OCI-LY1 (cell line): ENCODE measurements at regions not wholly inside any gene's neighbourhood (a gene's known extent, or its start where the extent isn't known, plus 50 kb on each side); places are given as distances from the start of the nearest gene placed in this dataset.

Source experiments
- H2AFZ ChIP-seq: fragments of 200-600 bp; sonication (generic), shearing (Covaris generic); 2 replicates; pipeline ENCODE4 v1.6.0; 2014; ENCODE audit warnings: antibody characterized with exemption, mild to moderate bottlenecking, low read length
- H3F3A ChIP-seq: fragments of 200-600 bp; sonication (generic), shearing (Covaris generic); 2 replicates; pipeline ENCODE4 v1.6.0; 2014; ENCODE audit warnings: mild to moderate bottlenecking, antibody characterized with exemption, low read length, moderate library complexity; ENCODE audit not compliant: insufficient read depth
- H3K27ac ChIP-seq: fragments of 200-600 bp; sonication (generic); 2 replicates; pipeline ENCODE4 v1.5.1; 2014; ENCODE audit warnings: low read length, mixed run types, mild to moderate bottlenecking, low read depth; ENCODE audit not compliant: poor library complexity, severe bottlenecking
- H3K27me3 ChIP-seq: fragments of 200-600 bp; sonication (generic); 2 replicates; pipeline ENCODE4 v1.6.0; 2014; ENCODE audit warnings: antibody characterized with exemption, mild to moderate bottlenecking, low read length, moderate library complexity; ENCODE audit not compliant: insufficient read depth
- H3K36me3 ChIP-seq: fragments of 200-600 bp; sonication (generic); 2 replicates; pipeline ENCODE4 v1.6.1; 2014; ENCODE audit warnings: mild to moderate bottlenecking, antibody characterized with exemption, low read length, moderate library complexity, mixed read lengths; ENCODE audit not compliant: insufficient read depth
- H3K4me1 ChIP-seq: fragments of 200-600 bp; sonication (generic); 2 replicates; pipeline ENCODE4 v1.5.1; 2014; ENCODE audit warnings: mild to moderate bottlenecking, low read length, moderate library complexity; ENCODE audit not compliant: insufficient read depth, severe bottlenecking
- H3K4me2 ChIP-seq: fragments of 200-600 bp; sonication (generic), shearing (Covaris generic); 2 replicates; pipeline ENCODE4 v1.6.1; 2014; ENCODE audit warnings: low read length
- H3K4me3 ChIP-seq: fragments of 200-600 bp; sonication (generic); 2 replicates; pipeline ENCODE4 v1.5.1; 2014; ENCODE audit warnings: low read length, low read depth, mild to moderate bottlenecking, mixed read lengths; ENCODE audit not compliant: poor library complexity, severe bottlenecking
- H3K79me2 ChIP-seq: fragments of 200-600 bp; shearing (Covaris generic); 2 replicates; pipeline ENCODE4 v1.6.1; 2016; ENCODE audit warnings: mixed run types, low read length, mixed read lengths; ENCODE audit not compliant: insufficient read depth
- H3K9ac ChIP-seq: fragments of 200-600 bp; sonication (generic), shearing (Covaris generic); 2 replicates; pipeline ENCODE4 v1.6.1; 2014; ENCODE audit warnings: mild to moderate bottlenecking, low read length, mixed read lengths
- H3K9me2 ChIP-seq: fragments of 200-600 bp; sonication (generic), shearing (Covaris generic); 2 replicates; pipeline ENCODE4 v1.6.1; 2014; ENCODE audit warnings: low read depth, mild to moderate bottlenecking, low read length, mixed read lengths
- H3K9me3 ChIP-seq: fragments of 200-600 bp; shearing (Covaris generic); 2 replicates; pipeline ENCODE4 v1.6.1; 2014; ENCODE audit warnings: low read length, mixed read lengths
- H4K20me1 ChIP-seq: fragments of 200-600 bp; sonication (generic), shearing (Covaris generic); 2 replicates; pipeline ENCODE4 v1.6.0; 2016; ENCODE audit warnings: mild to moderate bottlenecking, low read length; ENCODE audit not compliant: insufficient read depth
- EZH2 ChIP-seq: fragments of 200-600 bp; sonication (generic), shearing (Covaris generic); IDR thresholded peaks from 2 replicates; pipeline ENCODE4 v1.8.0; 2017; ENCODE audit warnings: borderline replicate concordance, mixed run types, mild to moderate bottlenecking, antibody characterized with exemption, low read length, moderate library complexity, mixed read lengths
- TF ChIP-seq, protein P1 (sequence below): fragments of 200-600 bp; sonication (generic), shearing (Covaris generic); IDR thresholded peaks from 2 replicates; pipeline ENCODE4 v1.5.1; 2017; ENCODE audit warnings: mild to moderate bottlenecking, antibody characterized with exemption, low read length, moderate library complexity, mixed read lengths

DNA sequence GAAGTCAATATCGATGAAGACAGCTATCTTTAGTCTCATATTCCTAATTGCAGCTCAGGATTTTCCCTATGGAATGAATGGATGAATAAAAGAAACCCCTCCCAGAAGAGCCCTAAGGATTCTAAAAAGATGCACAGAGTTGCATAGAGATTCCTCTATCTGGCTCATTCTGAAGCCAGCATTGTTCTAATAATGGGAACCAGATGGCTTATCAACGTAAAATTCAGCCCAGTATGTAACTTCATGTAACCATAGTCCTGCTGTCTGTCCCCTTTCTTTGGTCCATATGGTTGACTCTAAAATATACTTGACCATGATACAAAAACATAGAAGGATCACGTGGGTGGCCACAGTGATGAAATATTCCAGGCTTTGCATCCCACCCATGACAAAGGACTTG lies 508.6 kb downstream of the RASEF start:
- Histone ChIP-seq H3K27me3 (no peaks in the 10 kb centered on the region), H3K9ac (no peak overlapping the region), H3K79me2 (no peaks in the 10 kb centered on the region), H3K4me2 (no peak overlapping the region), H3K4me1 (no peaks in the 10 kb centered on the region), H3K9me3 (no peaks in the 10 kb centered on the region), H3K36me3 (no peaks in the 10 kb centered on the region), H2AFZ (no peak overlapping the region), H3F3A (no peaks in the 10 kb centered on the region), H3K4me3 (no peak overlapping the region), H3K9me2 (no peaks in the 10 kb centered on the region), H3K27ac (no peak overlapping the region), H4K20me1 (no peaks in the 10 kb centered on the region)
- TF ChIP-seq, protein P1, sequence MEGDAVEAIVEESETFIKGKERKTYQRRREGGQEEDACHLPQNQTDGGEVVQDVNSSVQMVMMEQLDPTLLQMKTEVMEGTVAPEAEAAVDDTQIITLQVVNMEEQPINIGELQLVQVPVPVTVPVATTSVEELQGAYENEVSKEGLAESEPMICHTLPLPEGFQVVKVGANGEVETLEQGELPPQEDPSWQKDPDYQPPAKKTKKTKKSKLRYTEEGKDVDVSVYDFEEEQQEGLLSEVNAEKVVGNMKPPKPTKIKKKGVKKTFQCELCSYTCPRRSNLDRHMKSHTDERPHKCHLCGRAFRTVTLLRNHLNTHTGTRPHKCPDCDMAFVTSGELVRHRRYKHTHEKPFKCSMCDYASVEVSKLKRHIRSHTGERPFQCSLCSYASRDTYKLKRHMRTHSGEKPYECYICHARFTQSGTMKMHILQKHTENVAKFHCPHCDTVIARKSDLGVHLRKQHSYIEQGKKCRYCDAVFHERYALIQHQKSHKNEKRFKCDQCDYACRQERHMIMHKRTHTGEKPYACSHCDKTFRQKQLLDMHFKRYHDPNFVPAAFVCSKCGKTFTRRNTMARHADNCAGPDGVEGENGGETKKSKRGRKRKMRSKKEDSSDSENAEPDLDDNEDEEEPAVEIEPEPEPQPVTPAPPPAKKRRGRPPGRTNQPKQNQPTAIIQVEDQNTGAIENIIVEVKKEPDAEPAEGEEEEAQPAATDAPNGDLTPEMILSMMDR: no peak
- TF ChIP-seq EZH2: no peak

DNA sequence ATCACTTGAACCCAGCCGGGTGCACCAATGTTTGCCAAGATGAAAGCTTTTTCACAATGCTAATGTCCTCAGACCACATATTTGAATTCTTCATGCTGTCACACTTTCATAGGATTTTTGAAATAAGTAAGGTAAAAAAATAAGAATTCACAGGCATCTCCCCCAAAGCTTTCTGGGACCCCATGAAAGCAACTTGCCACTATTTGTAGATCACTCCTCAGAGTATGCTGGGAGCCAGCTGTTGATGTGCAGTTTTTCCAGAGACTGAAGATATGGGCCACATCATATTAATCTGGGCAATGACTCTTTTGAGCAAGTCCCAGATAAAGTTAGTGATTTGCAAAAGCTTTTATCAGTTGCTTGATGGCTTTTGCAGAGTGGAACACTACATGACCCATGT lies 507.9 kb downstream of the RASEF start:
- H3K9ac ChIP-seq: no peak overlapping the region
- no peaks in the 10 kb centered on the region for H3K9me3 ChIP-seq
- H4K20me1 ChIP-seq: no peaks in the 10 kb centered on the region
- no peaks in the 10 kb centered on the region for H3K79me2 ChIP-seq
- H3K4me1 ChIP-seq: no peaks in the 10 kb centered on the region
- H3K27ac ChIP-seq: no peak overlapping the region
- H2AFZ ChIP-seq: no peak overlapping the region
- H3K27me3 ChIP-seq: no peaks in the 10 kb centered on the region
- TF ChIP-seq EZH2: no peak
- TF ChIP-seq, protein P1: no peak
- H3K36me3 ChIP-seq: no peaks in the 10 kb centered on the region
- no peak overlapping the region for H3K4me3 ChIP-seq
- H3K9me2 ChIP-seq: no peaks in the 10 kb centered on the region
- H3F3A ChIP-seq: no peaks in the 10 kb centered on the region
- H3K4me2 ChIP-seq: no peak overlapping the region

DNA sequence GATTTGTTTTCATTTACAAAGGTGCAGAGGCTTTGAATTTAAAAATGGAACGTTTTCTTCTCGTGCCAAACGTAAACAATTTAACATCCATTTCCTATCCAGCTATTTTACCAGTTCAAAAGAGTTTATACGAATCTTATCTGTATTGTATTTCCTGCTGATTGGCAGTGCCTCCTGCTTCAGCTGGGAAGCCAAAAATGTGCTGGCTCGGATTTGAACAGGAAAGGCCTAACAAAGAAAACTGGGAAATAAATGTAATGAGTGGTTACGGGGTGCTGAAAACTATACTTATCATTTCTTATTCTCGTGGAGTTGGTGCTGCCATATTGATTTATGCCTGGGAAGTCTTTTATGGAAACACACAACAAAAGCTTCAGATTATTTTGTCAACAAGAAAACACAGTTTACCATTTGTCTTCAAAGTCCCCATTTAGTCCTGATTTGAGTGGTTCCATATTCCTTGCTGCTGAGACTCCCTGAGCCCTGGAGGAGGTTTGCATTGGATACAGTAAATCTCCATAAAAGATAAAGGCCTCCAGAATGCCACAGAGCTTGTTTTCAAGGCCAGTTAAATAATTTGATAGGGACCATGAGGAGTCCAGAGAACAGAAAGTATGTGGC lies 507.4 kb downstream of the RASEF start:
- Histone ChIP-seq H3K9me2 (no peaks in the 10 kb centered on the region), H3K4me3 (no peak overlapping the region), H3K9ac (no peak overlapping the region), H3F3A (no peaks in the 10 kb centered on the region), H3K9me3 (no peaks in the 10 kb centered on the region), H3K4me2 (no peak overlapping the region), H3K79me2 (no peaks in the 10 kb centered on the region), H4K20me1 (no peaks in the 10 kb centered on the region), H3K27ac (no peak overlapping the region), H3K36me3 (no peaks in the 10 kb centered on the region), H3K27me3 (no peaks in the 10 kb centered on the region), H3K4me1 (no peaks in the 10 kb centered on the region), H2AFZ (no peak overlapping the region)
- no peak for TF ChIP-seq EZH2
- TF ChIP-seq, protein P1: no peak
